OCI-LY3 (cell line): ENCODE measurements at regions not wholly inside any gene's neighbourhood (a gene's known extent, or its start where the extent isn't known, plus 50 kb on each side); places are given as distances from the start of the nearest gene placed in this dataset.

Experiments used
- EZH2phosphoT487 ChIP-seq: fragments of 200-600 bp; shearing (Covaris generic); IDR thresholded peaks from 2 replicates; pipeline ENCODE4 v1.6.1; 2018; ENCODE audit warnings: antibody characterized with exemption, mixed run types, low read depth
- TF ChIP-seq, protein P1 (sequence below): fragments of 200-600, 300-600 bp; sonication (generic); IDR thresholded peaks from 2 replicates; pipeline ENCODE4 v1.5.1; 2014; ENCODE audit warnings: antibody characterized with exemption, low read length, low read depth

DNA sequence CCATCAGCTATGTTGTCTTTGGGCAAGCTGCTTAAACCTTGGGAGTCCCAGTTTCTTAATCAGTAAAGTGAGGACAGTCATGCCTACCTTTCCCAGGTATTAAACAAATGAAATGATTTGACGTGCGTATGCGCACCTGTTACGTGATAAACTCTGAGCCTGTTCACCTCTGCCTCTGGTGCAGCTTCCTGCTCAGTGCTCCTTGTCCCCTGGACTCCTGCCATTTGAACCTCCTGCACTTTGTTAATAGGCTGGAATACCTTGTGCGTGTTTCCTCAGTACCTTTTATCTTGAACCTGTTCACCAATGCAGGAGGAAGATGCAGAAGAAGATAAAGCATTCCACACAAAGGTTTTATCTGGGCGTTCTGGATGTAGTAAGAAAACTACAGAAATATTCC, 211.9 kb downstream of the CEP135 start:
- TF ChIP-seq, protein P1, sequence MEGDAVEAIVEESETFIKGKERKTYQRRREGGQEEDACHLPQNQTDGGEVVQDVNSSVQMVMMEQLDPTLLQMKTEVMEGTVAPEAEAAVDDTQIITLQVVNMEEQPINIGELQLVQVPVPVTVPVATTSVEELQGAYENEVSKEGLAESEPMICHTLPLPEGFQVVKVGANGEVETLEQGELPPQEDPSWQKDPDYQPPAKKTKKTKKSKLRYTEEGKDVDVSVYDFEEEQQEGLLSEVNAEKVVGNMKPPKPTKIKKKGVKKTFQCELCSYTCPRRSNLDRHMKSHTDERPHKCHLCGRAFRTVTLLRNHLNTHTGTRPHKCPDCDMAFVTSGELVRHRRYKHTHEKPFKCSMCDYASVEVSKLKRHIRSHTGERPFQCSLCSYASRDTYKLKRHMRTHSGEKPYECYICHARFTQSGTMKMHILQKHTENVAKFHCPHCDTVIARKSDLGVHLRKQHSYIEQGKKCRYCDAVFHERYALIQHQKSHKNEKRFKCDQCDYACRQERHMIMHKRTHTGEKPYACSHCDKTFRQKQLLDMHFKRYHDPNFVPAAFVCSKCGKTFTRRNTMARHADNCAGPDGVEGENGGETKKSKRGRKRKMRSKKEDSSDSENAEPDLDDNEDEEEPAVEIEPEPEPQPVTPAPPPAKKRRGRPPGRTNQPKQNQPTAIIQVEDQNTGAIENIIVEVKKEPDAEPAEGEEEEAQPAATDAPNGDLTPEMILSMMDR: no peak
- TF ChIP-seq EZH2phosphoT487: no peak
